ENCODE measurements at regions not wholly inside any gene's neighbourhood (a gene's known extent, or its start where the extent isn't known, plus 50 kb on each side); places are given as distances from the start of the nearest gene placed in this dataset.
"Not testable (repeated sequence)": the region's sequence is repeated elsewhere in the genome, so short reads cannot be mapped to it uniquely, and the experiment has no call there.

GRCh38 chrX:13381514-13381913 lies 61.7 kb upstream of the ATXN3L start:
- no peak for DNase-seq (ENCODE audit: low spot score)

- no peak for DNase-seq (ENCODE audit: low spot score)
Observed at GRCh38 chrX:13380211-13380610, 60.4 kb upstream of the ATXN3L start.

GRCh38 chrX:13378562-13379518 lies 59.0 kb upstream of the ATXN3L start:
- not testable (repeated sequence) for DNase-seq (ENCODE audit: low spot score)

- peak; percentile 75 for DNase-seq (ENCODE audit: low spot score)
Observed at GRCh38 chrX:13377550-13377934, 57.7 kb upstream of the ATXN3L start.

GRCh38 chrX:13376857-13377549 lies 57.1 kb upstream of the ATXN3L start:
- DNase-seq (ENCODE audit: low spot score) = peak; percentile 58

- DNase-seq (ENCODE audit: low spot score) = not testable (repeated sequence)
Observed at GRCh38 chrX:13375596-13375995, 55.7 kb upstream of the ATXN3L start.

- DNase-seq (ENCODE audit: low spot score) = no peak
Observed at GRCh38 chrX:13374364-13374763, 54.5 kb upstream of the ATXN3L start.

GRCh38 chrX:13373431-13374187 lies 53.8 kb upstream of the ATXN3L start:
- DNase-seq (ENCODE audit: low spot score) = no peak

GRCh38 chrX:13373027-13373426 lies 53.2 kb upstream of the ATXN3L start:
- DNase-seq (ENCODE audit: low spot score) = no peak

DNA sequence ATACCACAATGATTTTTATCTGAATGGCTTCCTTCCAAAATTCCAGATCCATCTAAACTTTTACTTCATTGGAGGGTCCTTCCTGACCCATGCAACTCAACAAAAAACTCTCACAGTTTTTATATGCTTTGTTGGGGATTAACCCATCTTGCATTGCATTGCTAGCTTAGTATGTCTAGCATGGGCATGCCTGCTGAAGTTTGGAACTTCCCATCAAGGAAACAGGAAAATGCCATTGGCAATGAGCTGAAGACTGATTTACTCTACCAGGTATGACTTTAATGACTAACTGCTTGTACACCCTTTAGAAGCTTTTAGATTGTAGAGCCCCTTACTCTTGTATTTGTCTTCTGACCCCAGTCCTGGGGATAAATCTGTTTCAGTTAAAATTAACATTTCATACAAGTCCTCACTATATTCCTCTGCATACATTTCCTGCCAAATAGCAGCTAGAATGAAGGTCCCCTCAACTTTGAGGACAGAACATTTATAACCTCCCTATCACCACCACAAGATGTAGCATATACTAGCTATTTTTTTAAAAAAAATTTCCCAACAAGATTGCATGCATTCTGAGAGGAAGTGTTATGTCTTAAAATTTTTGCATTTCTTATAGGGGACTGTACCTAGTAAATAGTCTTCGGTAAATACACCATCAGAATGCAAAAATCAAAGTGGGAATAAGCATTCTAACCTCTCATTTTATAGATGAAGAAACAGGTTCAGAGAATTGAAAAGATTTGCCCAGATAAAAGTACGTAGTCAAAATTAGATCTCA lies 52.5 kb upstream of the ATXN3L start:
- no peak for DNase-seq (ENCODE audit: low spot score)

GRCh38 chrX:13371186-13371585 lies 51.3 kb upstream of the ATXN3L start:
- DNase-seq (ENCODE audit: low spot score) = no peak

DNA sequence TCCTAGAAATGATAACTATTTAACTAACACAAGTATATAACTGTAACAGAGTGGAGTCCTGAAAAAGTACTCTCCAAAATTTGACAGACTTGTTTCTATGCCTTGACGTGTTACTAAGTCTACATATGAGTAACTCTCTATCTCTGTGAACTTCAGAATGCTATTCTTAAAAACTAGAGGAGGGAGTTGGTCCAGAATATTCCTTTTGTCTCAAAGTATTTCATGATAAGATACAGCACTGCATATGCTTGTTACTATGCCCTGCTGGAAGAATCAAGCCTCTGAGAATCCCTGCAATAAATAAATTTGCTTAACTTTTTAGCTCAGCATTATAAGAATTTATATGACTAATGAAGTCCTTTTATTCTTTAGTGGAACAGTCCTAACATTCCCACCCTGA lies 50.9 kb upstream of the ATXN3L start:
- no peak for DNase-seq (ENCODE audit: low spot score)
